PC-9 (cell line): ENCODE measurements at regions not wholly inside any gene's neighbourhood (a gene's known extent, or its start where the extent isn't known, plus 50 kb on each side); places are given as distances from the start of the nearest gene placed in this dataset.
A peak's percentile ranks its signal among the peaks of the same experiment; 100 is the strongest.

ENCODE experiments used
- BruUV-seq: library from RNA; stranded (reverse); fragments of 400-500 nt; replicated peaks from 2 replicates; lab custom pipeline; 2021; lab: Mats Ljungman, UMichigan
- CTCF ChIA-PET: fragments of 300-600 bp; sonication (Branson Sonifier 250); formaldehyde crosslinking; loops from one replicate; lab custom pipeline; 2022; ENCODE audit warnings: antibody characterized with exemption; lab: Charles Lee
- POLR2A ChIA-PET: fragments of 300-600 bp; sonication (Branson Sonifier 250); formaldehyde crosslinking; loops from one replicate; lab custom pipeline; 2022; ENCODE audit warnings: antibody characterized with exemption; ENCODE audit not compliant: unreplicated experiment; lab: Charles Lee
- DNase-seq, 2 experiments: peaks; one replicate each; pipeline versions ENCODE4 v3.0.0 to v3.0.0-alpha.2; 2015 to 2022; ENCODE audit warnings: mixed read lengths in 1 of 2
- H2AFZ ChIP-seq: fragments of 200-600 bp; sonication (generic); 2 replicates; pipeline ENCODE4 v1.8.1; 2017; ENCODE audit warnings: antibody characterized with exemption
- H3F3A ChIP-seq: fragments of 200-600 bp; sonication (generic); 2 replicates; pipeline ENCODE4 v1.8.1; 2017; ENCODE audit warnings: antibody characterized with exemption, mild to moderate bottlenecking, low read depth; ENCODE audit not compliant: insufficient read depth
- H3K27ac ChIP-seq: fragments of 200-600 bp; sonication (generic); 2 replicates; pipeline ENCODE4 v1.6.1; 2016; ENCODE audit warnings: mixed run types
- H3K27me3 ChIP-seq: fragments of 200-600 bp; sonication (generic); 2 replicates; pipeline ENCODE4 v1.6.1; 2016; ENCODE audit warnings: low read depth, mixed run types; ENCODE audit not compliant: insufficient read depth
- H3K36me3 ChIP-seq: fragments of 200-600 bp; sonication (generic); 2 replicates; pipeline ENCODE4 v1.6.1; 2016; ENCODE audit warnings: low read depth, mixed run types
- H3K4me1 ChIP-seq: fragments of 200-600 bp; sonication (generic); replicated peaks from 2 replicates; pipeline ENCODE4 v1.6.1; 2016; ENCODE audit warnings: mixed run types; ENCODE audit not compliant: insufficient read depth
- H3K4me2 ChIP-seq: fragments of 200-600 bp; sonication (generic); 2 replicates; pipeline ENCODE4 v1.6.1; 2017; ENCODE audit warnings: mixed run types
- H3K4me3 ChIP-seq: fragments of 200-600 bp; sonication (generic); 2 replicates; pipeline ENCODE4 v1.6.1; 2016; ENCODE audit warnings: mixed run types
- H3K79me2 ChIP-seq: fragments of 200-600 bp; sonication (generic); 2 replicates; pipeline ENCODE4 v1.6.1; 2017; ENCODE audit warnings: low read depth, mixed run types
- H3K9me2 ChIP-seq: fragments of 200-600 bp; sonication (generic); 2 replicates; pipeline ENCODE4 v1.8.1; 2017; ENCODE audit warnings: mild to moderate bottlenecking; ENCODE audit not compliant: insufficient read depth
- H3K9me3 ChIP-seq: fragments of 200-600 bp; sonication (generic); 2 replicates; pipeline ENCODE4 v1.8.1; 2016; ENCODE audit warnings: low read depth; ENCODE audit not compliant: insufficient read depth
- H4K20me1 ChIP-seq: fragments of 200-600 bp; sonication (generic); 2 replicates; pipeline ENCODE4 v1.8.1; 2017; ENCODE audit not compliant: insufficient read depth
- CTCF ChIP-seq: fragments of 200-600 bp; sonication (generic); conservative IDR thresholded peaks from 2 replicates; pipeline ENCODE4 v1.6.1; 2017; ENCODE audit warnings: mixed run types, antibody characterized with exemption, mild to moderate bottlenecking, moderate library complexity
- EZH2 ChIP-seq: fragments of 200-600 bp; sonication (generic); IDR thresholded peaks from 2 replicates; pipeline ENCODE4 v1.8.0; 2017; ENCODE audit warnings: antibody characterized with exemption, low read depth
- intact Hi-C: fragments of 100-400 bp; cut with micrococcal nuclease; formaldehyde crosslinking; loops from one replicate; pipeline ENCODE4 v1.10.0; 2022; ENCODE audit not compliant: unreplicated experiment

DNA sequence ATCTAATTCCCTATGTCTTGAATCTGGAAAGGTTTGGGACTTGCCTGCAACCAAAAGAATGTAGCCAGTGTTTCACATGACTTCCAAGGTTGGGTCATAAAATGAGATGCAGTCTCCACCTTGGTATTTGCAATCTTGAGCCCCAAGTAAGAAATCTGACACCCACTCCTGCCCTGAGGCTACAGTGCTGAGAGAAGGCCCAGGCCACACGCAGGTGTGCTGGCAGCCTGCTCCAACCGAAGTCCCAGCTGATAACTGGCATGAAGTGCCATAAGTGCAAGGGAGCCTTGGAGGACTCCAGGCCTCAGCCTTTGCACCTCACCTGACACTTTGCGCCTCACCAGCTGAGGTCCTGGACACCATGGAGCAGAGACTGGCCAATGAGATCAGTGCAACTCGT lies 182.7 kb downstream of the ANAPC1 start:
- no peak overlapping the region for H2AFZ ChIP-seq
- ChIA-PET POLR2A (no interaction called here), CTCF (no interaction called here)
- TF ChIP-seq EZH2, result no peak
- TF ChIP-seq CTCF, result no peak
- intact Hi-C loops, result loop anchor here (10.0 kb wide), 1 partner anchor 956 kb away; no protein-coding TSS in a partner anchor
- H3K9me2 ChIP-seq, result no peaks in the 10 kb centered on the region
- H3K27ac ChIP-seq, result peak overlapping the region; percentile 28; the same call in 1 of the 2 replicates
- H3K36me3 ChIP-seq, result 0 out of 2 replicates have a peak, but pooled peaks cover 4% of the 10 kb centered on the region
- no peaks in the 10 kb centered on the region; the same call in 1 of the 2 replicates for H3K9me3 ChIP-seq
- no peaks in the 10 kb centered on the region for H4K20me1 ChIP-seq
- H3K79me2 ChIP-seq, result no peaks in the 10 kb centered on the region; the same call in 1 of the 2 replicates
- no peak overlapping the region for H3K4me3 ChIP-seq
- H3K4me1 ChIP-seq, result peaks cover 76% of the 10 kb centered on the region
- no peaks in the 10 kb centered on the region for H3K27me3 ChIP-seq
- peak; percentile 46 to 75 for DNase-seq
- H3F3A ChIP-seq, result peaks cover 41% of the 10 kb centered on the region
- H3K4me2 ChIP-seq, result no peak overlapping the region
- no TSS peak for BruUV-seq

DNA sequence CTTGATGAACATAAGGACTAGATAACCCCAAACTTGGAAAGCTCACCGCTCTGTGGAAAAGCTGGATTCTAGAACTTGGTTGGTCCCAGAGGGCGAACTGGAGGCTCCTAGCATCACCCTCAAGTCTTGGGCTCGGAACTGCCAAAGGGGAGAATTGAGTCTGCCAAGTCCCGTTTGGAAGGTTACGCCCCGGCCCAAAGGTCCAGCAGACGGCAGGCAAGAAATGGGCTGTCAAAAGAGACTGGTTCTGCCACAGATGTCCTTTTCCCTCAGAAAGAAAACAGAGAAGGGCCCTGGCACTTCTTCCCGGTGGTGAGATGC lies 182.2 kb downstream of the ANAPC1 start:
- no peaks in the 10 kb centered on the region for H3K27me3 ChIP-seq
- H3K27ac ChIP-seq, result no peak overlapping the region
- H3K4me1 ChIP-seq, result peaks cover 81% of the 10 kb centered on the region
- peaks cover 46% of the 10 kb centered on the region for H3F3A ChIP-seq
- H4K20me1 ChIP-seq, result no peaks in the 10 kb centered on the region
- H3K4me3 ChIP-seq, result no peak overlapping the region
- no peaks in the 10 kb centered on the region; the same call in 1 of the 2 replicates for H3K9me3 ChIP-seq
- intact Hi-C loops, result loop anchor here (10.0 kb wide), 1 partner anchor 957 kb away; no protein-coding TSS in a partner anchor
- no peaks in the 10 kb centered on the region for H3K9me2 ChIP-seq
- 0 out of 2 replicates have a peak, but pooled peaks cover 4% of the 10 kb centered on the region for H3K36me3 ChIP-seq
- no peaks in the 10 kb centered on the region; the same call in 1 of the 2 replicates for H3K79me2 ChIP-seq
- no peak overlapping the region for H3K4me2 ChIP-seq
- no peak for DNase-seq
- POLR2A ChIA-PET, result no interaction called here
- TF ChIP-seq CTCF, result no peak
- no peak for TF ChIP-seq EZH2
- CTCF ChIA-PET, result no interaction called here
- no TSS peak for BruUV-seq
- H2AFZ ChIP-seq, result no peak overlapping the region

- H3K4me2 ChIP-seq, result no peak overlapping the region
- CTCF ChIA-PET, result no interaction called here
Observed at GRCh38 chr2:111702119-111702803, 181.7 kb downstream of the ANAPC1 start.

More at GRCh38 chr2:111702119-111702803, 181.7 kb downstream of the ANAPC1 start:
- H3K27me3 ChIP-seq, result no peaks in the 10 kb centered on the region
- POLR2A ChIA-PET, result no interaction called here
- peaks cover 47% of the 10 kb centered on the region for H3F3A ChIP-seq
- H3K9me2 ChIP-seq, result no peaks in the 10 kb centered on the region
- peaks cover 86% of the 10 kb centered on the region for H3K4me1 ChIP-seq
- intact Hi-C loops, result loop anchor here (10.0 kb wide), 1 partner anchor 957 kb away; no protein-coding TSS in a partner anchor
- no peak overlapping the region for H3K4me3 ChIP-seq
- TF ChIP-seq CTCF, result peak; percentile 75
- TF ChIP-seq EZH2, result no peak
- 0 out of 2 replicates have a peak, but pooled peaks cover 4% of the 10 kb centered on the region for H3K36me3 ChIP-seq
- peak; percentile 26 to 56 for DNase-seq
- no TSS peak for BruUV-seq
- H2AFZ ChIP-seq, result no peak overlapping the region
- H3K9me3 ChIP-seq, result no peaks in the 10 kb centered on the region; the same call in 1 of the 2 replicates
- no peaks in the 10 kb centered on the region; the same call in 1 of the 2 replicates for H3K79me2 ChIP-seq
- H3K27ac ChIP-seq, result no peak overlapping the region
- no peaks in the 10 kb centered on the region for H4K20me1 ChIP-seq
